Ishikawa (cell line): ENCODE measurements at regions not wholly inside any gene's neighbourhood (a gene's known extent, or its start where the extent isn't known, plus 50 kb on each side); places are given as distances from the start of the nearest gene placed in this dataset.

ENCODE experiments used
- CEBPB ChIP-seq: IDR thresholded peaks from 2 replicates; pipeline ENCODE4 v1.6.1; 2012
- CREB1 ChIP-seq: IDR thresholded peaks from 2 replicates; pipeline ENCODE4 v1.6.1; 2012; ENCODE audit warnings: low read depth
- EGR1 ChIP-seq: IDR thresholded peaks from 2 replicates; pipeline ENCODE4 v1.6.1; 2012
- EP300 ChIP-seq: IDR thresholded peaks from 2 replicates; pipeline ENCODE4 v1.6.1; 2012; ENCODE audit warnings: borderline replicate concordance
- FOXM1 ChIP-seq: IDR thresholded peaks from 2 replicates; pipeline ENCODE4 v1.6.1; 2012; ENCODE audit warnings: low read depth, borderline replicate concordance
- MAX ChIP-seq: IDR thresholded peaks from 2 replicates; pipeline ENCODE4 v1.6.1; 2012
- NFIC ChIP-seq: IDR thresholded peaks from 2 replicates; pipeline ENCODE4 v1.6.1; 2012
- RAD21 ChIP-seq: IDR thresholded peaks from 2 replicates; pipeline ENCODE4 v1.6.1; 2012; ENCODE audit warnings: low read depth
- REST ChIP-seq: IDR thresholded peaks from 2 replicates; pipeline ENCODE4 v1.6.1; 2012; ENCODE audit warnings: low read depth, mild to moderate bottlenecking
- TAF1 ChIP-seq: IDR thresholded peaks from 2 replicates; pipeline ENCODE4 v1.6.1; 2012; ENCODE audit warnings: low read depth, mild to moderate bottlenecking
- TCF12 ChIP-seq: IDR thresholded peaks from 2 replicates; pipeline ENCODE4 v1.6.1; 2012; ENCODE audit warnings: low read depth
- TEAD4 ChIP-seq: IDR thresholded peaks from 2 replicates; pipeline ENCODE4 v1.6.1; 2012
- USF1 ChIP-seq: IDR thresholded peaks from 2 replicates; pipeline ENCODE4 v1.6.1; 2012
- YY1 ChIP-seq: IDR thresholded peaks from 2 replicates; pipeline ENCODE4 v1.6.1; 2012; ENCODE audit warnings: low read depth
- ZBTB7A ChIP-seq: IDR thresholded peaks from 2 replicates; pipeline ENCODE4 v1.6.1; 2012; ENCODE audit warnings: low read depth

GRCh38 chr11:127061947-127062346 lies 61.4 kb upstream of the KIRREL3 start:
- TF ChIP-seq YY1 (no peak), EGR1 (no peak), FOXM1 (no peak), TCF12 (no peak), TAF1 (no peak), EP300 (no peak), TEAD4 (no peak), ZBTB7A (no peak), RAD21 (no peak), REST (no peak), MAX (no peak), USF1 (no peak), NFIC (no peak), CREB1 (no peak), CEBPB (no peak)

GRCh38 chr11:127059750-127060149 lies 59.2 kb upstream of the KIRREL3 start:
- TF ChIP-seq YY1 (no peak), ZBTB7A (no peak), TCF12 (no peak), EGR1 (no peak), NFIC (no peak), CEBPB (no peak), TAF1 (no peak), CREB1 (no peak), RAD21 (no peak), USF1 (no peak), MAX (no peak), FOXM1 (no peak)

GRCh38 chr11:127059286-127059685 lies 58.7 kb upstream of the KIRREL3 start:
- TF ChIP-seq MAX (no peak), FOXM1 (no peak), CREB1 (no peak), TEAD4 (no peak), USF1 (no peak), EP300 (no peak), EGR1 (no peak), YY1 (no peak), CEBPB (no peak), TCF12 (no peak), ZBTB7A (no peak), REST (no peak), RAD21 (no peak), NFIC (no peak), TAF1 (no peak)

GRCh38 chr11:127058524-127058923 lies 58.0 kb upstream of the KIRREL3 start:
- TF ChIP-seq TEAD4 (no peak), YY1 (no peak), EGR1 (no peak), MAX (no peak), NFIC (no peak), RAD21 (no peak), TAF1 (no peak), EP300 (no peak), REST (no peak), ZBTB7A (no peak), CEBPB (no peak), CREB1 (no peak), TCF12 (no peak), FOXM1 (no peak), USF1 (no peak)
